Activated T-helper 2 cell treated with anti-CD3 and anti-CD28 coated beads, Interferon-gamma antibody, Interleukin-2, Interleukin-4, amounts not matched to agents 10 μg/mL and 5 μg/mL and 100 μg/mL, durations not matched to agents 14 hours and 24 hours and 36 hours (primary cell): ENCODE measurements at regions not wholly inside any gene's neighbourhood (a gene's known extent, or its start where the extent isn't known, plus 50 kb on each side); places are given as distances from the start of the nearest gene placed in this dataset.

Source experiments
- DNase-seq: peaks from one replicate; pipeline ENCODE4 v3.0.0; 2021; ENCODE audit warnings: low spot score
- H3K27ac Mint-ChIP-seq: one replicate; pipeline ENCODE4 v1.8.0; 2021; ENCODE audit warnings: mixed read lengths
- H3K27me3 Mint-ChIP-seq: one replicate; pipeline ENCODE4 v1.8.0; 2021; ENCODE audit warnings: low read depth, mixed read lengths
- H3K36me3 Mint-ChIP-seq: one replicate; pipeline ENCODE4 v1.8.0; 2021; ENCODE audit warnings: low read depth, mixed read lengths
- H3K4me1 Mint-ChIP-seq: one replicate; pipeline ENCODE4 v1.8.0; 2021; ENCODE audit warnings: low read depth, mixed read lengths
- H3K4me3 Mint-ChIP-seq: one replicate; pipeline ENCODE4 v1.8.0; 2021; ENCODE audit warnings: low read depth, mild to moderate bottlenecking, moderate library complexity, mixed read lengths
- H3K9me3 Mint-ChIP-seq: one replicate; pipeline ENCODE4 v1.8.0; 2021; ENCODE audit warnings: mixed read lengths
- intact Hi-C: fragments of 100-400 bp; cut with micrococcal nuclease; formaldehyde crosslinking; loops from one replicate; pipeline ENCODE4 v1.15.1; 2023

GRCh38 chr6:170156448-170157375 lies 134.2 kb downstream of the DLL1 start:
- no peaks in the 10 kb centered on the region for H3K9me3 Mint-ChIP-seq
- no peaks in the 10 kb centered on the region for H3K36me3 Mint-ChIP-seq
- no peak for DNase-seq
- intact Hi-C loops = no loop called here
- H3K27ac Mint-ChIP-seq = no peak overlapping the region
- H3K4me1 Mint-ChIP-seq = no peaks in the 10 kb centered on the region
- peaks cover 6% of the 10 kb centered on the region for H3K27me3 Mint-ChIP-seq
- H3K4me3 Mint-ChIP-seq = no peak overlapping the region

GRCh38 chr6:170155464-170156196 lies 135.2 kb downstream of the DLL1 start:
- Mint-ChIP-seq H3K4me1 (no peaks in the 10 kb centered on the region), H3K9me3 (no peaks in the 10 kb centered on the region), H3K27ac (no peak overlapping the region), H3K27me3 (peaks cover 14% of the 10 kb centered on the region), H3K4me3 (no peak overlapping the region), H3K36me3 (no peaks in the 10 kb centered on the region)
- intact Hi-C loops = no loop called here
- DNase-seq = no peak

GRCh38 chr6:170153436-170154319 lies 137.2 kb downstream of the DLL1 start:
- Mint-ChIP-seq H3K27ac (no peak overlapping the region), H3K4me1 (peaks cover 2% of the 10 kb centered on the region), H3K9me3 (no peaks in the 10 kb centered on the region), H3K36me3 (no peaks in the 10 kb centered on the region), H3K27me3 (peaks cover 19% of the 10 kb centered on the region), H3K4me3 (no peak overlapping the region)
- DNase-seq = no peak
- intact Hi-C loops = no loop called here

GRCh38 chr6:170152989-170153388 lies 137.9 kb downstream of the DLL1 start:
- intact Hi-C loops = no loop called here
- no peak for DNase-seq

GRCh38 chr6:170152124-170152926 lies 138.6 kb downstream of the DLL1 start:
- no peak for DNase-seq
- no peaks in the 10 kb centered on the region for H3K9me3 Mint-ChIP-seq
- no peaks in the 10 kb centered on the region for H3K36me3 Mint-ChIP-seq
- H3K4me1 Mint-ChIP-seq = peaks cover 14% of the 10 kb centered on the region
- no peak overlapping the region for H3K4me3 Mint-ChIP-seq
- no peak overlapping the region for H3K27ac Mint-ChIP-seq
- intact Hi-C loops = no loop called here
- peaks cover 24% of the 10 kb centered on the region for H3K27me3 Mint-ChIP-seq

More at GRCh38 chr6:170152989-170153388, 137.9 kb downstream of the DLL1 start:
- Mint-ChIP-seq H3K36me3 (no peaks in the 10 kb centered on the region), H3K27ac (no peak overlapping the region), H3K9me3 (no peaks in the 10 kb centered on the region), H3K4me1 (peaks cover 9% of the 10 kb centered on the region), H3K27me3 (peaks cover 24% of the 10 kb centered on the region), H3K4me3 (no peak overlapping the region)

GRCh38 chr6:170151804-170152123 lies 139.1 kb downstream of the DLL1 start:
- DNase-seq = no peak
- H3K36me3 Mint-ChIP-seq = no peaks in the 10 kb centered on the region
- no peak overlapping the region for H3K4me3 Mint-ChIP-seq
- peaks cover 24% of the 10 kb centered on the region for H3K27me3 Mint-ChIP-seq
- no peak overlapping the region for H3K27ac Mint-ChIP-seq
- H3K9me3 Mint-ChIP-seq = no peaks in the 10 kb centered on the region
- peaks cover 18% of the 10 kb centered on the region for H3K4me1 Mint-ChIP-seq
- intact Hi-C loops = no loop called here

- H3K4me1 Mint-ChIP-seq = peaks cover 20% of the 10 kb centered on the region
- no peaks in the 10 kb centered on the region for H3K9me3 Mint-ChIP-seq
- H3K27ac Mint-ChIP-seq = no peak overlapping the region
- DNase-seq = no peak
- H3K27me3 Mint-ChIP-seq = peaks cover 24% of the 10 kb centered on the region
- H3K4me3 Mint-ChIP-seq = no peak overlapping the region
- intact Hi-C loops = no loop called here
- H3K36me3 Mint-ChIP-seq = no peaks in the 10 kb centered on the region
Observed at GRCh38 chr6:170151321-170151771, 139.5 kb downstream of the DLL1 start.

- Mint-ChIP-seq H3K4me3 (no peak overlapping the region), H3K4me1 (peaks cover 20% of the 10 kb centered on the region)
- intact Hi-C loops = no loop called here
Observed at GRCh38 chr6:170150590-170150945, 140.3 kb downstream of the DLL1 start.

GRCh38 chr6:170149681-170150589 lies 140.9 kb downstream of the DLL1 start:
- Mint-ChIP-seq H3K9me3 (peaks cover 8% of the 10 kb centered on the region), H3K27me3 (peaks cover 24% of the 10 kb centered on the region), H3K4me1 (peaks cover 20% of the 10 kb centered on the region), H3K36me3 (peaks cover under 1% of the 10 kb centered on the region), H3K27ac (no peak overlapping the region), H3K4me3 (no peak overlapping the region)
- intact Hi-C loops = no loop called here
- DNase-seq = no peak

More at GRCh38 chr6:170150590-170150945, 140.3 kb downstream of the DLL1 start:
- H3K27ac Mint-ChIP-seq = no peak overlapping the region
- H3K36me3 Mint-ChIP-seq = no peaks in the 10 kb centered on the region
- H3K27me3 Mint-ChIP-seq = peaks cover 24% of the 10 kb centered on the region
- DNase-seq = no peak
- H3K9me3 Mint-ChIP-seq = peaks cover 3% of the 10 kb centered on the region

GRCh38 chr6:170148709-170149470 lies 142.0 kb downstream of the DLL1 start:
- Mint-ChIP-seq H3K27me3 (peaks cover 24% of the 10 kb centered on the region), H3K4me1 (peaks cover 22% of the 10 kb centered on the region), H3K27ac (no peak overlapping the region), H3K4me3 (no peak overlapping the region), H3K9me3 (peaks cover 14% of the 10 kb centered on the region), H3K36me3 (peaks cover 3% of the 10 kb centered on the region)
- intact Hi-C loops = no loop called here
- DNase-seq = no peak
